ENCODE measurements at regions not wholly inside any gene's neighbourhood (a gene's known extent, or its start where the extent isn't known, plus 50 kb on each side); places are given as distances from the start of the nearest gene placed in this dataset.
"Not testable (repeated sequence)": the region's sequence is repeated elsewhere in the genome, so short reads cannot be mapped to it uniquely, and the experiment has no call there.

DNA sequence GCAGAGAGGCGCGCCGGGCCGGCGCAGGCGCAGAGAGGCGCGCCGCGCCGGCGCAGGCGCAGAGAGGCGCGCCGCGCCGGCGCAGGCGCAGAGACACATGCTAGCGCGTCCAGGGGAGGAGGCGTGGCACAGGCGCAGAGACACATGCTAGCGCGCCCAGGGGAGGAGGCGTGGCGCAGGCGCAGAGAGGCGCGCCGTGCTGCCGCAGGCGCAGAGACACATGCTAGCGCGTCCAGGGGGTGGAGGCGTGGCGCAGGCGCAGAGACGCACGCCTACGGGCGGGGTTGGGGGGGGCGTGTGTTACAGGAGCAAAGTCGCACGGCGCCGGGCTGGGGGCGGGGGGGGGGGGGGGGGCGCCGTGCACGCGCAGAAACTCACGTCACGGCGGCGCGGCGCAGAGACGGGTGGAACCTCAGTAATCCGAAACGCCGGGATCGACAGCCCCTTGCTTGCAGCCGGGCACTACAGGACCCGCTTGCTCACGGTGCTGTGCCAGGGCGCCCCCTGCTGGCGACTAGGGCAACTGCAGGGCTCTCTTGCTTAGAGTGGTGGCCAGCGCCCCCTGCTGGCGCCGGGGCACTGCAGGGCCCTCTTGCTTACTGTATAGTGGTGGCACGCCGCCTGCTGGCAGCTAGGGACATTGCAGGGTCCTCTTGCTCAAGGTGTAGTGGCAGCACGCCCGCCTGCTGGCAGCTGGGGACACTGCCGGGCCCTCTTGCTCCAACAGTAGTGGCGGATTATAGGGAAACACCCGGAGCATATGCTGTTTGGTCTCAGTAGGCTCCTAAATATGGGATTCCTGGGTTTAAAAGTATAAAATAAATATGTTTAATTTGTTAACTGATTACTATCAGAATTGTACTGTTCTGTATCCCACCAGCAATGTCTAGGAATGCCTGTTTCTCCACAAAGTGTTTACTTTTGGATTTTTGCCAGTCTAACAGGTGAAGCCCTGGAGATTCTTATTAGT is 269.9 kb downstream of the OR4F29 start:
- DNase-seq: peak; percentile 49
- not testable (repeated sequence) for H3K36me3 Mint-ChIP-seq (ENCODE audit: low read depth); H3K4me3 Mint-ChIP-seq; H3K9me3 Mint-ChIP-seq; H3K4me1 Mint-ChIP-seq; H3K27ac Mint-ChIP-seq; H3K27me3 Mint-ChIP-seq (ENCODE audit: low read depth, poor library complexity)
- TF ChIP-seq CTCF (IDR thresholded peaks at IDR 0.05): peak; percentile 21

DNA sequence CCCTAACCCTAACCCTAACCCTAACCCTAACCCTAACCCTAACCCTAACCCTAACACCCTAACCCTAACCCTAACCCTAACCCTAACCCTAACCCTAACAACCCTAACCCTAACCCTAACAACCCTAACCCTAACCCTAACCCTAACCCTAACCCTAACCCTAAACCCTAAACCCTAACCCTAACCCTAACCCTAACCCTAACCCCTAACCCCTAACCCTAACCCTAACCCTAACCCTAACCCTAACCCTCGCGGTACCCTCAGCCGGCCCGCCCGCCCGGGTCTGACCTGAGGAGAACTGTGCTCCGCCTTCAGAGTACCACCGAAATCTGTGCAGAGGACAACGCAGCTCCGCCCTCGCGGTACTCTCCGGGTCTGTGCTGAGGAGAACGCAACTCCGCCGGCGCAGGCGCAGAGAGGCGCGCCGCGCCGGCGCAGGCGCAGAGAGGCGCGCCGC is 270.7 kb downstream of the OR4F29 start:
- H3K9me3 Mint-ChIP-seq; H3K27ac Mint-ChIP-seq; H3K4me1 Mint-ChIP-seq; H3K36me3 Mint-ChIP-seq (ENCODE audit: low read depth); H3K27me3 Mint-ChIP-seq (ENCODE audit: low read depth, poor library complexity); H3K4me3 Mint-ChIP-seq: not testable (repeated sequence)
- DNase-seq: peak; percentile 19

DNA sequence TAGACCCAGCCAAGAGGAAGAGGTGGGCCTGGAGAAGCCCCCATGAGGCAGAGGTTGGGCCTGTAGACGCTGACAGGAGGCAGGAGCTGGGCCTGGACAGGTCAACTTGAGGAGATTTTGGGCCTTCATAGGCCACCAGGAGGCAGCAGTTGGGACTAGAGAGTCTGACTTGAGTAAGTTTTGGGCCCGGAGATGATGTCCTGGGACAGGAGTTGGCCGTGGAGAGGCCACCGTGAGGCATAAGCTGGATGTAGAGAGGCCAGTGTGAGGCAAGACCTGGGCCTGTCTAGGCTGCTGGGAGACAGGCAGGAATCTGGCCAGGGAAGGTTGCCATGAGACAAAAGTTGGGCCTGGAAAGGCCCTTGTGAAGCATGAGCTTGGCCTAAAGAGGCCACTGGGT is 312.6 kb downstream of the OR4F29 start:
- not testable (repeated sequence) for H3K9me3 Mint-ChIP-seq; H3K36me3 Mint-ChIP-seq (ENCODE audit: low read depth); H3K27me3 Mint-ChIP-seq (ENCODE audit: low read depth, poor library complexity); H3K4me3 Mint-ChIP-seq; H3K4me1 Mint-ChIP-seq; DNase-seq; H3K27ac Mint-ChIP-seq

DNA sequence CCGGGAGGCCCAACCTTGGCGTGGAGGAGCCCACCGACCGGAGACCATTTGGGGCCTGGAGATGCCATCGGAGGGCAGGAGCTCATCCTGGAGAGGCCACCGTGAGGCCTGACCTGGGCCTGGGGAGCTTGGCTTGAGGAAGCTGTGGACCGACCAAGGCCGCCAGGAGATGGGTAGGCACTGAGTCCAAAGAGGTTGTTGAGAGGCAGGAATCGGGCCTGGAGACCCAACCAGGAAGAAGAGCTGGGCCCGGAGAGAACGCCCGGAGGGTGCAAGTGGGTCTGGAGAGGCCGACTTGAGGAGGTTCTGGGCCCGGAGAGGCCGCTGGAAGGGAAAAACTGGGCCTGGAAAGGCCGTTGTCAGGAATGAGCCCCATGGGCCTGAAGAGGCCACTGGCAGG is 313.8 kb downstream of the OR4F29 start:
- DNase-seq; H3K27ac Mint-ChIP-seq; H3K27me3 Mint-ChIP-seq (ENCODE audit: low read depth, poor library complexity); H3K4me1 Mint-ChIP-seq; H3K36me3 Mint-ChIP-seq (ENCODE audit: low read depth); H3K4me3 Mint-ChIP-seq; H3K9me3 Mint-ChIP-seq: not testable (repeated sequence)

- H3K9me3 Mint-ChIP-seq; H3K4me1 Mint-ChIP-seq; H3K27me3 Mint-ChIP-seq (ENCODE audit: low read depth, poor library complexity); H3K36me3 Mint-ChIP-seq (ENCODE audit: low read depth); H3K4me3 Mint-ChIP-seq; H3K27ac Mint-ChIP-seq; DNase-seq: not testable (repeated sequence)
Observed at GRCh38 chr1:136344-136932, 315.0 kb downstream of the OR4F29 start.

GRCh38 chr1:134936-135335 is 316.5 kb downstream of the OR4F29 start:
- not testable (repeated sequence) for H3K4me1 Mint-ChIP-seq; H3K9me3 Mint-ChIP-seq; H3K27me3 Mint-ChIP-seq (ENCODE audit: low read depth, poor library complexity); H3K4me3 Mint-ChIP-seq; DNase-seq; H3K36me3 Mint-ChIP-seq (ENCODE audit: low read depth); H3K27ac Mint-ChIP-seq

- H3K36me3 Mint-ChIP-seq (ENCODE audit: low read depth); H3K27ac Mint-ChIP-seq: not testable (repeated sequence)
Observed at GRCh38 chr1:118440-118839, 333.0 kb downstream of the OR4F29 start.

DNA sequence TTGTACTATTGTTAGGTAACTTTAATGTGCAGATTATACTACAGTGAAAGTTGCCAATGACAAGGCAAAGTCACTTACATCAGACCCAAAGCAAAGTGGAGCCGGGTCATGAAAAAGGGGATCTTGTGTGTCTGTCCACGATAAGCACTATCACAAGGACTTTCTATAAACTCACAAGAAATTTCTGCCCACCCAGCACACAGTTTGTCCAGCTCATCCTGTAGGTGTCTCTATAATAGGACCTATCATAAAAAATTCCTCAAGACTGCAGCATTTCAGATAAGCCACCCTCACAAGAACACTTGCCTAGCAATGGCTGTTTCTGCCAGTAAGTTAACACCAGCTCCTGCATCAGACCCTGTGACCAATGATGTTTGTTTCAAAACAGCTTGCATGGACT is 335.9 kb downstream of the OR4F29 start:
- H3K9me3 Mint-ChIP-seq; H3K27me3 Mint-ChIP-seq (ENCODE audit: low read depth, poor library complexity); H3K27ac Mint-ChIP-seq; H3K36me3 Mint-ChIP-seq (ENCODE audit: low read depth); DNase-seq; H3K4me1 Mint-ChIP-seq; H3K4me3 Mint-ChIP-seq: not testable (repeated sequence)

More at GRCh38 chr1:118440-118839, 333.0 kb downstream of the OR4F29 start:
- H3K27me3 Mint-ChIP-seq (ENCODE audit: low read depth, poor library complexity); H3K4me1 Mint-ChIP-seq; DNase-seq; H3K4me3 Mint-ChIP-seq; H3K9me3 Mint-ChIP-seq: not testable (repeated sequence)

GRCh38 chr1:104776-105175 is 346.7 kb downstream of the OR4F29 start:
- H3K9me3 Mint-ChIP-seq; H3K36me3 Mint-ChIP-seq (ENCODE audit: low read depth); H3K4me3 Mint-ChIP-seq; H3K27ac Mint-ChIP-seq; DNase-seq; H3K27me3 Mint-ChIP-seq (ENCODE audit: low read depth, poor library complexity); H3K4me1 Mint-ChIP-seq: not testable (repeated sequence)

DNA sequence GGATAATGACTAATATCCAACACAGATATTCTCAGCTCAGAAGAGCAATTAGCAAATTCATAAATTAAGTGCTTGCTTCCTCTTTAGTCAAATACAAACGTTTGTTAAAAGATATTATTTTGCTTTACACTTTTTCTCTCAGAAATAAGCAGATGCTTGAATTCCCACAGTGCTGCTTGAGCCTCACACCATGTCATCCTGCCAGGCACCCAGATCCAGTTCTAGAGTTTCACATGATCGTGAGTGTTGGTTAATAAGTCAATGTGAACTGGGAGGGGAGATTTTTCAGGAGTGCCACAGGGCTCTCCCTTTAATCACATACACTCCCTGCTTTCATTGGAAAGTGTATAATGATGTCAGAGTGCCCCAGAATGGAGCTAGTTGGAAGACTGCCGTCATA is 352.0 kb downstream of the OR4F29 start:
- not testable (repeated sequence) for H3K9me3 Mint-ChIP-seq; H3K27me3 Mint-ChIP-seq (ENCODE audit: low read depth, poor library complexity); H3K4me3 Mint-ChIP-seq; DNase-seq; H3K27ac Mint-ChIP-seq; H3K36me3 Mint-ChIP-seq (ENCODE audit: low read depth); H3K4me1 Mint-ChIP-seq

GRCh38 chr1:98811-99210 is 352.7 kb downstream of the OR4F29 start:
- not testable (repeated sequence) for H3K9me3 Mint-ChIP-seq

DNA sequence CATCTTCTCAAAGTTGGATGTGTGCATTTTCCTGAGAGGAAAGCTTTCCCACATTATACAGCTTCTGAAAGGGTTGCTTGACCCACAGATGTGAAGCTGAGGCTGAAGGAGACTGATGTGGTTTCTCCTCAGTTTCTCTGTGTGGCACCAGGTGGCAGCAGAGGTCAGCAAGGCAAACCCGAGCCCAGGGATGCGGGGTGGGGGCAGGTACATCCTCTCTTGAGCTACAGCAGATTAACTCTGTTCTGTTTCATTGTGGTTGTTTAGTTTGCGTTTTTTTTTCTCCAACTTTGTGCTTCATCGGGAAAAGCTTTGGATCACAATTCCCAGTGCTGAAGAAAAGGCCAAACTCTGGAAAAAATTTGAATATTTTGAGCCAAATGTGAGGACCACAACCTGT is 360.2 kb downstream of the OR4F29 start:
- not testable (repeated sequence) for H3K4me3 Mint-ChIP-seq; H3K27me3 Mint-ChIP-seq (ENCODE audit: low read depth, poor library complexity); H3K36me3 Mint-ChIP-seq (ENCODE audit: low read depth); DNase-seq; H3K4me1 Mint-ChIP-seq; H3K27ac Mint-ChIP-seq; H3K9me3 Mint-ChIP-seq

More at GRCh38 chr1:98811-99210, 352.7 kb downstream of the OR4F29 start:
- not testable (repeated sequence) for H3K27me3 Mint-ChIP-seq (ENCODE audit: low read depth, poor library complexity); H3K4me3 Mint-ChIP-seq; H3K27ac Mint-ChIP-seq; DNase-seq; H3K4me1 Mint-ChIP-seq; H3K36me3 Mint-ChIP-seq (ENCODE audit: low read depth)

GRCh38 chr1:88110-88509 is 363.4 kb downstream of the OR4F29 start:
- not testable (repeated sequence) for H3K4me1 Mint-ChIP-seq; DNase-seq; H3K4me3 Mint-ChIP-seq; H3K36me3 Mint-ChIP-seq (ENCODE audit: low read depth); H3K27me3 Mint-ChIP-seq (ENCODE audit: low read depth, poor library complexity); H3K27ac Mint-ChIP-seq; H3K9me3 Mint-ChIP-seq

DNA sequence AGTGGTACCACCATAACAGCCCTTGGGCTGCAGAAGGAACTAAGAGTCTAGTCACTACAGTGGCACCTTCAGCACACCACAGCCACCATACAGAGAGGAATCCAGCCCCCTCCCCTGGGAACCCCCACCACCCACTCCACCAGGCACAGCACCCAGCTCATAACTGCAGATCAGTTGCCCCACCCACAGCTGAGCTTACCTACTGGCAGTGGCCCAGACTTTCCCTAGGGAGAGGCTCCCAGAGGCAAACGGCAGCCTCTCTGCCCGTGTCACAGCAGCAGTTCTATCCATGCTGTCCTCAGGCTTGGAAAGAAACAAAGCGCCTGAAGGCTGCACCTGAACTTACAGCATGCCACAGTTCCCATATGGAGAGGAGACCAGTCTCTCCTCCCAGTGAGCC is 372.3 kb downstream of the OR4F29 start:
- H3K4me1 Mint-ChIP-seq; H3K4me3 Mint-ChIP-seq; H3K27me3 Mint-ChIP-seq (ENCODE audit: low read depth, poor library complexity); H3K27ac Mint-ChIP-seq; H3K36me3 Mint-ChIP-seq (ENCODE audit: low read depth); H3K9me3 Mint-ChIP-seq; DNase-seq: not testable (repeated sequence)

Measured in nephron progenitor cell (in vitro differentiated cells).